ENCODE measurements at regions not wholly inside any gene's neighbourhood (a gene's known extent, or its start where the extent isn't known, plus 50 kb on each side); places are given as distances from the start of the nearest gene placed in this dataset.
"Not testable (repeated sequence)": the region's sequence is repeated elsewhere in the genome, so short reads cannot be mapped to it uniquely, and the experiment has no call there.

GRCh38 chr4:81314897-81315470, 100.0 kb upstream of the PRKG2 start:
- no peak for DNase-seq

- DNase-seq = no peak
These were observed 99.3 kb upstream of the PRKG2 start for GRCh38 chr4:81314196-81314896.

GRCh38 chr4:81307991-81308390, 93.0 kb upstream of the PRKG2 start:
- DNase-seq = no peak

GRCh38 chr4:81304871-81305270, 89.8 kb upstream of the PRKG2 start:
- no peak for DNase-seq

- not testable (repeated sequence) for DNase-seq
These were observed 85.3 kb upstream of the PRKG2 start for GRCh38 chr4:81300352-81300751.

- DNase-seq = no peak
These were observed 75.8 kb upstream of the PRKG2 start for GRCh38 chr4:81290813-81291212.

GRCh38 chr4:81287101-81287500, 72.1 kb upstream of the PRKG2 start:
- DNase-seq = no peak

- DNase-seq = no peak
These were observed 67.1 kb upstream of the PRKG2 start for GRCh38 chr4:81282131-81282530.

GRCh38 chr4:81274460-81274859, 59.4 kb upstream of the PRKG2 start:
- no peak for DNase-seq

- DNase-seq = no peak
These were observed 57.6 kb upstream of the PRKG2 start for GRCh38 chr4:81272671-81273070.

Data from CD4-positive, alpha-beta T cell treated with Interleukin-17A for 1 hour (primary cell).